ENCODE measurements at regions not wholly inside any gene's neighbourhood (a gene's known extent, or its start where the extent isn't known, plus 50 kb on each side); places are given as distances from the start of the nearest gene placed in this dataset.

DNA sequence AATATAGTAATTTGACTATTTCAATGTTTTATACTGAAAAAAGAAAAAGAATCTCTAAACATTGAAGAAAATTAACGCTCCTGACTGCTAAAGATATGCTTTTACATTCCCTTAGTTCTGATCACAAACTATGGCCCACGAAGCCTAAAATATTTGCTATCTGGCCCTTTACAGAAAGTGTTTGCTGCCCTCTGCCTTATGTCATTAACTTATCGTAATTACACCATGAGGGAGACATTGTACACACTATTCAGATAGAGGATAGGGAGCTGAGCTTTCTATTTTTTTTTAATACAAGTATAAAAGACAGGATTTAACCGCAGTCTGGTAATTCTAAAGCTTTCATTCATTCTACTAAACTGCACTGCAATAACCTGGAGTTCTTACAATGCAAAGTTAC lies 393.1 kb upstream of the DCC start:
- no peak for DNase-seq (ENCODE audit: low spot score)
- no peak for TF ChIP-seq CTCF (IDR thresholded peaks at IDR 0.05)
- no peaks in the 10 kb centered on the region for H3K4me1 ChIP-seq
- no peaks in the 10 kb centered on the region for H3K9me3 ChIP-seq
- H3K27ac ChIP-seq = no peak overlapping the region
- no peak overlapping the region for H3K4me3 ChIP-seq
- no peaks in the 10 kb centered on the region for H3K36me3 ChIP-seq
- no peaks in the 10 kb centered on the region for H3K27me3 ChIP-seq

DNA sequence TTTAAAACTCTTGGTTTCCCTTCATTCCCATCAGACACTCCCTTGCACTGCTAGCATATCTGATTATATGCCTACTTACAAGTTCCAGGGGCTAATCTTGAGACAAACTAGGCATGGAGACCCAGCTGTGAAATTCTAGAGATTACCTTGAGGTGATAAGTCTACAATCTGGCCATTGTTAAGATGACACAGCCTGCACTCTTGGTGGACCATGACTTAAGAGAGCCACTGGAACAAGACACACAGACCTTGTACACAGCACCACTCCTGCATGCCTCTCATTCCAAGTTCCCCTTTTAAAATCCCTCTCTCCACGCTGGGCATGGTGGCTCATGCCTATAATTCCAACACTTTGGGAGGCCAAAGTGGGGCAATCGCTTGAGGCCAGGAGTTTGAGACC lies 387.2 kb upstream of the DCC start:
- Histone ChIP-seq H3K27me3 (no peaks in the 10 kb centered on the region), H3K9me3 (no peaks in the 10 kb centered on the region), H3K4me1 (no peaks in the 10 kb centered on the region), H3K36me3 (no peaks in the 10 kb centered on the region), H3K4me3 (no peak overlapping the region), H3K27ac (no peak overlapping the region)
- no peak for TF ChIP-seq CTCF (IDR thresholded peaks at IDR 0.05)
- DNase-seq (ENCODE audit: low spot score) = no peak

DNA sequence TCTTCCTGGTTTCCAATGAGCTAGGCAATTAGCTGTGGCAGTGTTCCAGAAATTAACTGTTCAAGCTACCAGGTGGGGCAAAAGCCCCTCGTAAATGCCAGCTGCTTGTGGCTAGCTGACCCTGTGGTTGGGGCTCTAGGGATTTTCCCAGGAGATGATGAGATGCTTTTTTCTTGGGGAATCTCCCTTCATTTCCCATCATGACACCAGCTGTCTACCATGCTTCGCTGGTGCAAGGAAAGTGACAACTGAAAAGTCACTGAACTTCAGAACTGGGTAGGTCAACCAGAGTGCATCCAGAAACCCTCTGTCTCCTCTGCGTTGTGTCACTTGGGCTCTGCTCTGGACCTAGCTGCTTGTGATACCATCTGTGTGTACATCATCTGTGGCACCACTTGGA lies 386.5 kb upstream of the DCC start:
- no peak overlapping the region for H3K4me3 ChIP-seq
- no peaks in the 10 kb centered on the region for H3K9me3 ChIP-seq
- H3K36me3 ChIP-seq = no peaks in the 10 kb centered on the region
- H3K4me1 ChIP-seq = no peaks in the 10 kb centered on the region
- H3K27me3 ChIP-seq = no peaks in the 10 kb centered on the region
- TF ChIP-seq CTCF (IDR thresholded peaks at IDR 0.05) = no peak
- no peak for DNase-seq (ENCODE audit: low spot score)
- H3K27ac ChIP-seq = no peak overlapping the region

DNA sequence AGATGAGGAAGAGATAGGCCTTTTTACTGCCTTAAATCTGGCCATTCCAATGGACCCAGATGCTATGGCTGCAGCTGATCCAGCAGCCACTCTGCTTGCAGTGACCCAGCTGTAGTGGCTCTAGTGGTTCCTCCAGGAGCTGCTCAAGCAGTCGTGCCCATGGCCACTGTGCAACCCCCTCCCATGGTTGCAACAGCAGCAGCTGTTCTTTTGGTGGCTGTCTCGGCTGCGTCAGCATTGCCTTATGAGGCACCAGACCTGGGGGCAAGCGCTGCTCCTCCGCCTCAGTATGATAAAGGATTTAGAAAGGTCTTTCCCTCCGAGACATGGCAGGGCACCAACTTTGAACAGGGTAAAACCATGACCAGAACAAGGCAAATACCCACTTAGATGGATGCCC lies 384.9 kb upstream of the DCC start:
- H3K4me3 ChIP-seq = no peak overlapping the region
- H3K4me1 ChIP-seq = no peaks in the 10 kb centered on the region
- TF ChIP-seq CTCF (IDR thresholded peaks at IDR 0.05) = no peak
- no peaks in the 10 kb centered on the region for H3K36me3 ChIP-seq
- H3K27me3 ChIP-seq = no peaks in the 10 kb centered on the region
- H3K9me3 ChIP-seq = no peaks in the 10 kb centered on the region
- DNase-seq (ENCODE audit: low spot score) = no peak
- no peak overlapping the region for H3K27ac ChIP-seq

- TF ChIP-seq CTCF (IDR thresholded peaks at IDR 0.05) = no peak
- Histone ChIP-seq H3K27ac (no peak overlapping the region), H3K4me3 (no peak overlapping the region), H3K36me3 (no peaks in the 10 kb centered on the region), H3K4me1 (no peaks in the 10 kb centered on the region), H3K9me3 (no peaks in the 10 kb centered on the region), H3K27me3 (no peaks in the 10 kb centered on the region)
- no peak for DNase-seq (ENCODE audit: low spot score)
Observed at GRCh38 chr18:51957001-51957400, 383.0 kb upstream of the DCC start.

GRCh38 chr18:51980101-51980500 lies 359.9 kb upstream of the DCC start:
- Histone ChIP-seq H3K27me3 (no peaks in the 10 kb centered on the region), H3K9me3 (no peaks in the 10 kb centered on the region), H3K4me1 (no peaks in the 10 kb centered on the region), H3K27ac (no peak overlapping the region), H3K36me3 (no peaks in the 10 kb centered on the region), H3K4me3 (no peak overlapping the region)
- no peak for DNase-seq (ENCODE audit: low spot score)
- no peak for TF ChIP-seq CTCF (IDR thresholded peaks at IDR 0.05)
